ENCODE measurements at regions not wholly inside any gene's neighbourhood (a gene's known extent, or its start where the extent isn't known, plus 50 kb on each side); places are given as distances from the start of the nearest gene placed in this dataset.

- FAIRE-seq, result no peak
- DNase-seq (ENCODE audit: extremely low spot score, insufficient read length, low read depth), result no peak
Observed at GRCh38 chr6:138605958-138606357, 106.7 kb upstream of the NHSL1 start.

- FAIRE-seq, result no peak
- no peak for DNase-seq (ENCODE audit: extremely low spot score, insufficient read length, low read depth)
Observed at GRCh38 chr6:138607478-138608433, 108.5 kb upstream of the NHSL1 start.

DNA sequence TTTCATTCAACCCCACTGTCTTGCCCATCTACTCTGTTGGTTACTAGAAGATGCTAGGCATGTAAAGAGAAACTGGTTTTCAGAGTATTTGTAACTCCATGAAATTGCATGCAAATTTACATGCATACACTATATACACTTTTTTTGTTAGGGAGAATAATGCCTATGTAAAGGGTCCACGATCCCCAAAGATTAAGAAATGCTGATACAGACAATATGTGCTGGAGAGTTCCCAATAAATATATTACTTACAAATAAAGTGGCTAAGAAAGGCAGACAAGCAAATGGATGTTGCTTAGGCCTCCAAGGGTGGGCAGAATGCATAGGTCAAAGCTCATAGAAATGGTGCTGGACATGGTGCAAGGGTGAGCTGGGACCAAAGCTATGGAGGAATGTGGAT is 109.6 kb upstream of the NHSL1 start:
- FAIRE-seq (no peak), DNase-seq (ENCODE audit: extremely low spot score, insufficient read length, low read depth) (no peak)

DNA sequence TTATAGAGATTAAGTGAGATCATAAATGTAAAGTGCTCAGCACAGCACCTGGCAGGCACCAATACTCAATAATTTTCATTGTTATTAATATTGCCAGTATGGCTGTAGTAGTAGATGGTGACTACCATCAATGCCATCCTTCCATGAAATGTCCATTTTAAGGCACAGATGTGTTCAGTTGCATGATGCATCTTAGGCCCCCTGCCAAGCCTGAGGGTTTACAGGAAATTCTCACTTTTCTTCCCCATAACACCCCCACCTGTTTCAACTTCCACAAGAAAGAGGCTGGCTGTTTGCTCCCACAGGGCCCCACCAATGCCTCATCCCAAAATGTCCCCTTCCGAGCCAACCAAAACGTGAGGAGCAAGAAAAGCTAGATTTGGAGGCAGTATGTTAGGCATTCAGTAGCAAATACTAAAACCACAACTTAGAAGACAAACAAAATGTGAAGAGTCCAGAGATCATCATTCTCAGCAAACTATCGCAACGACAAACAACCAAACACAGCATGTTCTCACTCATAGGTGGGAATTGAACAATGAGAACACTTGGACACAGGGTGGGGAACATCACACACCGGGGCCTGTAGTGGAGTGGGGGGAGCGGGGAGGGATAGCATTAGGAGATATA is 110.6 kb upstream of the NHSL1 start:
- DNase-seq (ENCODE audit: extremely low spot score, insufficient read length, low read depth) (no peak), FAIRE-seq (no peak)

DNA sequence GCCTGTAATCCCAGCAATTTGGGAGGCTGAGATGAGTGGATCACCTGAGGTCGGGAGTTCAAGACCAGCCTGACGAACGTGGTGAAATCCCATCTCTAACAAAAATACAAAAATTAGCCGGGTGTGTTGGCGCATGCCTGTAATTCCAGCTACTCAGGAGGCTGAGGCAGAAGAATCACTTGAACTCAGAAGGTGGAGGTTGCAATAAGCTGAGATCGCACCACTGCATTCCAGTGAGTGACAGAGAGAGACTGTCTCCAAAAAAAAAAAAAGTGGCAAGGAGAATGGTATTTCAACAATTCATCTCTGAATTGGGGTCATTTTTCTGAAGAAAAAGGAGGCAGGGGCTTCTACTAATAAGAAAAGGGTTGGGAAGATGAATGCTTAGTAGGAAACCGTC is 111.5 kb upstream of the NHSL1 start:
- FAIRE-seq (no peak), DNase-seq (ENCODE audit: extremely low spot score, insufficient read length, low read depth) (no peak)

DNA sequence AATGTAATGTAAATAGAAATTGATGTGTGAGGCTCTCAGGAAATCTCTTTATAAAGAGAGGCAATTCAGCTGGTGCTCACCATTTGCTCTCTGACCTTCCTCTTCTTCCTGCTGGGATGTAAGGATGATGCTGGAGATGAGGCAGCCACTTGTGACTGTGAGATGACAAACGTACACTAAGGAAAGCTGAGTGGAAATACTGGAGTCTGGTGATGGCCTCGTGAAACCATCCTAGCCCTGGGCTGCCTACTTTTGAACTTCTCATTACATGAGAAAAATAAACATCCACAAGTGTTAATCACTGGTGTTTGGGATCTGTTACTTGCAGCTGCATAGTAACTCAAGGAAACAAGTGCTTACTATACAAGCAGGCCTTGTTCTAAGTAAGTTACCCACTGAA is 114.9 kb upstream of the NHSL1 start:
- no peak for FAIRE-seq

GRCh38 chr6:138618168-138618567 is 118.9 kb upstream of the NHSL1 start:
- no peak for FAIRE-seq
- DNase-seq (ENCODE audit: extremely low spot score, insufficient read length, low read depth), result no peak

More for the DNA sequence above, 114.9 kb upstream of the NHSL1 start:
- no peak for DNase-seq (ENCODE audit: extremely low spot score, insufficient read length, low read depth)

- FAIRE-seq (no peak), DNase-seq (ENCODE audit: extremely low spot score, insufficient read length, low read depth) (no peak)
Observed at GRCh38 chr6:138620630-138621029, 121.3 kb upstream of the NHSL1 start.

GRCh38 chr6:138622967-138623366 is 123.7 kb upstream of the NHSL1 start:
- FAIRE-seq, result no peak

DNA sequence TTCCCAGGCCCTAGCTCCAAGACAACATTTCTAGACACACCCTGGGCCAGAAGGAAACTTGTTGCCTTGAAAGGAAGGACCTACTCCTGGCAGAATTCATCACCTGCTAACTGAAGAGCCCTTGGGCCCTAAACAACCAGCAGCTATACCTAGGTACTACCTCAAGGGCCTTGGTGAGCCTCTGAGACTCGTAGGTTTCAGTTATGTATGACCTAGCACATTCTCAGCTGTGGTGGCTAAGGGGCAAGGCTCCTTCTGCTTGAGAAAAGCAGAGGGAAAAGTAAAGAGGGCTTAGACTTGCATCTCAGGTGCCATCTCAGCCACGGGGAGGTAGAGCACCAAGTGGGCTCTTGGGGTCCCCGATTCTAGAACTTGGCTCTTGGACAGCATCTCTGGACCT is 132.3 kb upstream of the NHSL1 start:
- DNase-seq (ENCODE audit: extremely low spot score, insufficient read length, low read depth), result no peak
- FAIRE-seq, result no peak

More at GRCh38 chr6:138622967-138623366, 123.7 kb upstream of the NHSL1 start:
- no peak for DNase-seq (ENCODE audit: extremely low spot score, insufficient read length, low read depth)

DNA sequence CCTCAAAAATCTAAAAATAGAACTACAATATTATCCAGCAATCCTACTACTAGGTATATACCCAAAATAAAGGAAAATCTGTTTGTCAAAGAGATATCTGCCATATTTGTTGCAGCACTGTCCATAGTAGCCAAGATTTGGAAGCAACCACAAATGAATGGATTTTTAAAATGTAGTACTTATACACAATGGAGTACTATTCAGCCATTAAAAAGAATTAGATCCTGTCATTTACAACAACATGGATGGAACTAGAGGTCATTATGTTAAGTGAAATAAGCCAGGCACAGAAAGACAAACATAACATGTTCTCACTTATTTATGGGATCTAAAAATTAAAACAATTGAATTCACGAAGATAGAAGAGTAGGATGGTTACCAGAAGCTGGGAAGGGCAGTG is 135.7 kb upstream of the CCDC28A start:
- DNase-seq (ENCODE audit: extremely low spot score, insufficient read length, low read depth) (no peak), FAIRE-seq (no peak)

GRCh38 chr6:138638604-138639003 is 135.0 kb upstream of the CCDC28A start:
- DNase-seq (ENCODE audit: extremely low spot score, insufficient read length, low read depth), result no peak

GRCh38 chr6:138640028-138640427 is 133.5 kb upstream of the CCDC28A start:
- FAIRE-seq (no peak), DNase-seq (ENCODE audit: extremely low spot score, insufficient read length, low read depth) (no peak)

More at GRCh38 chr6:138638604-138639003, 135.0 kb upstream of the CCDC28A start:
- FAIRE-seq, result no peak

- FAIRE-seq (no peak), DNase-seq (ENCODE audit: extremely low spot score, insufficient read length, low read depth) (no peak)
Observed at GRCh38 chr6:138643210-138643609, 130.4 kb upstream of the CCDC28A start.

DNA sequence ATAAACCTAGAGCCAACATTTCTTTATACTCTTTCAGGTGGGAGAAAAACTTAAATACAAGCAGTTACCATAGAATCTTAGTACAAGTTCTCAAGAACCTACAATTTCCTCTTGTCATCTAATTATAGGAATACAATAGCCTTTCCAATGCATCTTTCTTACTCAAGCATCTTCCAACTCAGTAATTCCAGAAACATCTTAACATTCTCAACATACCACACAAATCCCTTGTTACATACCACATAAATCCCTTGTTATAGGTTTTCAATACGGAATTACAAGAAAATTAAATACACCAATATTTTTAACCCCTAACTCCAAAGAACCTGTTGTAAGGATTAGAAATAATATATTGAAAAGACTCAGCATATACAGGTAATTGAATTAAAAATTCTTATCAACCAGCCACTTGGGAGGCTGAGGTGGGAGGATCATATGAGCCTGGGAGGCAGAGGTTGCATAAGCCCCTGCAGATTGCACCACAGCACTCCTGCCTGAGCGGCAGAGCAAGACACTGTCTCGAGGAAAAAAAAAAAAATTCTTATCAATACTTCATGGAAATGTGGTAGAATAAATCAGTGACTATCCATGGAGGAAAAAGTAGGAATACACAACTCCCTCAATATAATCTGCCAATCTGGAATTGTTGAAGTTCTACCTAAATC is 127.5 kb upstream of the CCDC28A start:
- FAIRE-seq (no peak), DNase-seq (ENCODE audit: extremely low spot score, insufficient read length, low read depth) (no peak)

DNA sequence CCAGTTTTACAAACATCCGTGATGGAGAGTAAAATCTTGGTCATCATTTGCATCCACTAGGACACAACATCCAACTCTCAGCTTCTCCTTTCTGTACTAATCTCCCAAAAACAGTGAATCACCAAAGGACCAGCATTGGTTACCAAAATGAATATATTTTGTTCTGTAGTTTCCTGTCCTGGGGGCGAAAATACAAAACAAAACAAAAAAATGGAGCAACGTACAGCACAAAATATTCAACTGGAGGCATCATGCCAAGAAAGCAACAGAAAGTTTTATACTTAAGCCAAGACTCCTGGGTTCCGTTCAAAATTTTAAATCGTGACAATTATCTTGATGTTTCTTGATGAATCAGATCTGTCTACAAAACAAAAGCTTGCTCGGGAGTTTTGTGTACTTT is 126.6 kb upstream of the CCDC28A start:
- DNase-seq (ENCODE audit: extremely low spot score, insufficient read length, low read depth), result no peak
- no peak for FAIRE-seq

DNA sequence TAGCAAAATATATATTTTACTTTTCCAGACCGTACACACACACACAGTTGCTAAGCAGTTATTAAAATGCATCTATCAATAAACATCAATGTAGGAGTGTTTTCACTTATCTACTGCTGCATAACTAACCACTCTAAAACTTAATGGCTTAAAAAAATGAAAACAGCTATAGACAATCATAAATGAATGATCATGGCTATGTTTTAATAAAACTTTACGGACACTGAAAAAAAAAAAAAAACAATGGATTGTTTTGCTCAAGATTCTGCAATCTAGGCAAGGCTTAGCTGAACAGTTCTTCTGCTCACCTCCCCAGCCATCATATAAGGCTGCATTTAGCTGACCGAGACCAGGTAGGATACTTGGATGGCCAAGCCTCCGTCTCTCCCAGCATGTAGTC is 125.4 kb upstream of the CCDC28A start:
- DNase-seq (ENCODE audit: extremely low spot score, insufficient read length, low read depth), result no peak
- no peak for FAIRE-seq

DNA sequence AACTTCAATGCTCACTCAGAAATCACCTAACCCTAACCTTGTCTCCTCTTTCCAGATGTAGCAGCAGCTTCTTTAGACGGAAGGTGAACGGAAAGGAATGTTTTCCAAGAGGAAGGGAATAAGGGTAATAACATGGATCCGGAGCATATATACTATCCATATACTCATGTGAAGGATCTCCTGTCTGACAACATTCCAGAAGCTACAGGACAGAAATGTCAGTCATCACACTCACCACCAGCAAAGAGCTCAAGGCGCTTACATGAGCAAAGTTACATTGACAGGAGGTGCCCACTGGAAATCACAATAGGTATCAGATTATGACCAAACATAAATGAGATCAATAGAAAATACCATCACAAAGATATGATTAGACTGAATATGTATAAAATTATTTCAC is 122.1 kb upstream of the CCDC28A start:
- FAIRE-seq, result no peak
- DNase-seq (ENCODE audit: extremely low spot score, insufficient read length, low read depth), result no peak

- no peak for FAIRE-seq
- DNase-seq (ENCODE audit: extremely low spot score, insufficient read length, low read depth), result no peak
Observed at GRCh38 chr6:138652824-138653223, 120.7 kb upstream of the CCDC28A start.

DNA sequence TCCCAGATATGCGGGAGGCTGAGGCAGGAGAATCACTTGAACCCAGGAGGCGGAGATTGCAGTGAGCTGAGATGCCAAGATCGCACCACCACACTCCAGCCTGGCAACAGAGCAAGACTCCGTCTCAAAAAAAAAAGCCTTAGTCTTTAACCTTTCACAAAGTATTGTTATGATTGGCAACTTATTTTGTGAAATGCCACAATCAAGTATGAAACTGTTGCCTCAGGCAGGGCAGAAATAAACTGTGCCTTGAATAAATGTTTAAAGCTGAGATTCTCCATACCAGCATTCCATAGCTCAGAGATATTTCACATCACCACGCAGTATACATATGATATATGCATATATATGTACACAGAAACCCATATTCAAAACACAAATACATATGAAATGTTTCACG is 120.1 kb upstream of the CCDC28A start:
- FAIRE-seq (no peak), DNase-seq (ENCODE audit: extremely low spot score, insufficient read length, low read depth) (no peak)

Measured in GM18507 (cell line).